ENCODE measurements at regions not wholly inside any gene's neighbourhood (a gene's known extent, or its start where the extent isn't known, plus 50 kb on each side); places are given as distances from the start of the nearest gene placed in this dataset.

GRCh38 chr11:19501631-19502030, 211.0 kb upstream of the NAV2 start:
- 86 to 96% (median 90%) methylated on average over 7 of the region's 7 CpGs for WGBS, 4 donors
- H3K4me3 ChIP-seq = no peak overlapping the region
- H3K9me3 ChIP-seq = no peaks in the 10 kb centered on the region
- DNase-seq = no peak
- H3K27ac ChIP-seq = no peak overlapping the region
- ATAC-seq = no peak
- no peaks in the 10 kb centered on the region for H3K27me3 ChIP-seq
- H3K4me1 ChIP-seq = peaks cover 0 to 3% (median 0%) of the 10 kb centered on the region in 12 donors
- intact Hi-C loops (cut with DNase I) = no loop called here
- H3K36me3 ChIP-seq = no peaks in the 10 kb centered on the region
- no peak for TF ChIP-seq POLR2A (IDR thresholded peaks at IDR 0.05)
- TF ChIP-seq, protein P1, sequence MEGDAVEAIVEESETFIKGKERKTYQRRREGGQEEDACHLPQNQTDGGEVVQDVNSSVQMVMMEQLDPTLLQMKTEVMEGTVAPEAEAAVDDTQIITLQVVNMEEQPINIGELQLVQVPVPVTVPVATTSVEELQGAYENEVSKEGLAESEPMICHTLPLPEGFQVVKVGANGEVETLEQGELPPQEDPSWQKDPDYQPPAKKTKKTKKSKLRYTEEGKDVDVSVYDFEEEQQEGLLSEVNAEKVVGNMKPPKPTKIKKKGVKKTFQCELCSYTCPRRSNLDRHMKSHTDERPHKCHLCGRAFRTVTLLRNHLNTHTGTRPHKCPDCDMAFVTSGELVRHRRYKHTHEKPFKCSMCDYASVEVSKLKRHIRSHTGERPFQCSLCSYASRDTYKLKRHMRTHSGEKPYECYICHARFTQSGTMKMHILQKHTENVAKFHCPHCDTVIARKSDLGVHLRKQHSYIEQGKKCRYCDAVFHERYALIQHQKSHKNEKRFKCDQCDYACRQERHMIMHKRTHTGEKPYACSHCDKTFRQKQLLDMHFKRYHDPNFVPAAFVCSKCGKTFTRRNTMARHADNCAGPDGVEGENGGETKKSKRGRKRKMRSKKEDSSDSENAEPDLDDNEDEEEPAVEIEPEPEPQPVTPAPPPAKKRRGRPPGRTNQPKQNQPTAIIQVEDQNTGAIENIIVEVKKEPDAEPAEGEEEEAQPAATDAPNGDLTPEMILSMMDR (IDR thresholded peaks at IDR 0.05) = no peak

DNA sequence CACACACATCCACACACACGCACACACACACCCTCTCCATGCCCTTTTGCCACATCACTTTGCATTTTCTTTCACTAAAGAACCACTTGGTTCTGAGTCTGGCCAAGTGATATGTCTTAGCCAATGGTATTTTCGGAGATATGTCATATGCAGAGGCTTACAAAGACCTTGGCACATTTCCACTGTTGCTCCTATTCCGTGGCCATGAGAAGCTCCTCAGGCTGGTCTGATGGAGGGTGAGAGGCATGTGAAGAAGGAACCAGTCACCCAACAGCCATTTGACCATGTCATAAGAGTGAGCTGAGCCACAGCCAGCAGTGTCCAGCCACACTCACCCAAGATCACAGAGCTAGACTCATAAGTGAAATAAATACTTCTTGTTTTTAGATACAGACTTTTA, 212.6 kb upstream of the NAV2 start:
- TF ChIP-seq POLR2A (IDR thresholded peaks at IDR 0.05) = no peak
- TF ChIP-seq, protein P1 (IDR thresholded peaks at IDR 0.05) = no peak
- 48 to 68% (median 53%) methylated on average over 3 of the region's 3 CpGs for WGBS, 4 donors

GRCh38 chr11:19499026-19499669, 213.5 kb upstream of the NAV2 start:
- 64 to 67% (median 65%) methylated on average over 4 of the region's 4 CpGs for WGBS, 4 donors
- ATAC-seq (no peak), DNase-seq (no peak)
- no peak overlapping the region for H3K27ac ChIP-seq
- no peak overlapping the region for H3K4me3 ChIP-seq
- H3K4me1 ChIP-seq = peaks cover 0 to 3% (median 0%) of the 10 kb centered on the region in 12 donors
- H3K9me3 ChIP-seq = peaks cover 0 to 4% (median 0%) of the 10 kb centered on the region in 12 donors
- no peaks in the 10 kb centered on the region for H3K36me3 ChIP-seq
- no peaks in the 10 kb centered on the region for H3K27me3 ChIP-seq
- TF ChIP-seq POLR2A (IDR thresholded peaks at IDR 0.05) = no peak
- TF ChIP-seq, protein P1 (IDR thresholded peaks at IDR 0.05) = no peak
- intact Hi-C loops (cut with DNase I) = no loop called here

More for the DNA sequence above, 212.6 kb upstream of the NAV2 start:
- ATAC-seq = peak in 3 of 4 donors; percentile 32 to 67 (median 66)
- H3K4me3 ChIP-seq = no peak overlapping the region
- DNase-seq = no peak
- intact Hi-C loops (cut with DNase I) = no loop called here
- no peaks in the 10 kb centered on the region for H3K27me3 ChIP-seq
- H3K36me3 ChIP-seq = no peaks in the 10 kb centered on the region
- H3K4me1 ChIP-seq = peaks cover 0 to 3% (median 0%) of the 10 kb centered on the region in 12 donors
- H3K27ac ChIP-seq = no peak overlapping the region
- peaks cover 0 to 4% (median 0%) of the 10 kb centered on the region in 12 donors for H3K9me3 ChIP-seq

DNA sequence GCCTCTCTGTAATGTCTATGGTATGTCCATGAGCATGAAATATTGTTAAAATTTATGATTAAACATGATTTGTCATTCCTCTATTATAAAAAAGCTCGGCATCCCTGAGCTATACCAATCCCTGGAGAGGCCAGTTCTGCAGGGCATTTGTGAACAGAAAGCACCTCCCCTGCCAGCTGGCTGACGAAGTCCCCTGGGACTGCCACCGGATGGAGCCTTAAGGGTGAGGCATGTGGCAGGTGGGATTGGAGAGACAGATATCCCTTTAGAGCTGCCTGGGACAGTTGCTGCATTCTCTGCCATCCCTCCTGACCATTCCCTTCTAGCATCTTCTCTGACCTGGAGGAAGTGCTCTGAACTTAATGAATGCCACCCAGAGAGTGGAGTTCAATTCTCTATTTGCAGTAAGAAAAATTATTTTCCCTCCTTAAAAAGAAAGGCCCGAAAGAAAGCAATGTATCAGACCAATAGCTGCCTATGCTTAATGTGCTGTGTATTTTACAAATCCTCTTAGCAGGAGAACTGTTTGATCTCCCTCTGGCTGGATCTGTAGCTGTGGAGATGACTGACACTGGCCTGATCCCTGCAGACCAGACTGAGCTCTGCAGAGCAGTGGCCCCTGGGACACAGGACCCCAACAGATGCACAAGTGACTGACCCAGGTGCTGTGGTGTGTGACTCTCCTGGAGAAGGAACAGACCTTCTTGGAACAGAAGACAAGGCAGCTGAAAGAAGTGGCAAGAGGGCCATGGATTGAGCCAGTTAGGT, 219.0 kb upstream of the NAV2 start:
- intact Hi-C loops (cut with DNase I) = no loop called here
- no peaks in the 10 kb centered on the region for H3K27me3 ChIP-seq
- H3K36me3 ChIP-seq = no peaks in the 10 kb centered on the region
- DNase-seq = no peak
- no peak overlapping the region for H3K27ac ChIP-seq
- 74 to 80% (median 76%) methylated on average over 4 of the region's 4 CpGs for WGBS, 4 donors
- H3K4me1 ChIP-seq = no peaks in the 10 kb centered on the region
- TF ChIP-seq, protein P1 (IDR thresholded peaks at IDR 0.05) = no peak
- no peak for TF ChIP-seq POLR2A (IDR thresholded peaks at IDR 0.05)
- no peak for ATAC-seq
- H3K4me3 ChIP-seq = no peak overlapping the region
- H3K9me3 ChIP-seq = peaks cover 0 to 4% (median 0%) of the 10 kb centered on the region in 12 donors
